ENCODE measurements at regions not wholly inside any gene's neighbourhood (a gene's known extent, or its start where the extent isn't known, plus 50 kb on each side); places are given as distances from the start of the nearest gene placed in this dataset.

DNA sequence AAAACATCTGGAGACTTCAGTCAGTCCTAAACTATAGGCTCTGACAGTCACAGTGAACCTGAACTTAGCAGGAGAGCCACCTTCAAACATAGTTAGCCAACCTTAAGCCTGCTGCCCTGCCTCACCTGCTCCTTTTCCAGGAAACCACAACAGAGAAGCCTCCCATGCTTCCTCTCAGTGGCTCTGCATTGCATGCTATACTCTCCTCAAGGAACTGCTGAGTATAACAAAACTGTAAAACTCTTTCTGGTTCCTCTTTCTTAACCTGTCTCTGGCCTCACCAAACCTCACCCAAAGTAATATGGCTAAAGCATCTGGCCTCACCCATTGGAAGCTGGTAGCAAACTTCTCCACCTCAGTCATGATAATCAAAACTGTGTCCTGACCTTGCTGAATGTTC is 122.1 kb downstream of the ANKRD50 start:
- Histone ChIP-seq H3K4me2 (ENCODE audit: low read length) (no peak overlapping the region), H2AFZ (ENCODE audit: low read length) (no peak overlapping the region), H3K27me3 (ENCODE audit: insufficient read depth, low read length) (no peaks in the 10 kb centered on the region)

DNA sequence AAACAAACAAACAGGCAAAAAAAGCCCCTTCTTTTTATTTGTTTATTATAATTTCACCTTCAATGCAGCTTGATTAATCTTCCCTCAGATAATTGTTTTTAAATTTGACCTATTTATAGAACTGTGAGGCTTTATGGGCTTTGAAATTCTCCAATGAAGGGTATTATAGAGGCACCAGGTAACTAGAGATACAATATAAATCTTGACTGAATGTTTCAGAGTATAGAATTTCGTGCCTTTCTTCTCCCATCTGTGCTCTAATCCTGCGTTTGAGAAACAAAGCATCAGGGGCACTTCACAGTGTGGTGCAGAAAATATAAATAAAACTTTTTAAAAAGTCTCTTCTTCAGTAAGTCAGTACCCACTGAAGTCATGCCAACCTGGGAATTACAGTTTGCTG is 120.9 kb downstream of the ANKRD50 start:
- Histone ChIP-seq H3K4me1 (ENCODE audit: insufficient read depth, low read length, severe bottlenecking) (no peaks in the 10 kb centered on the region), H4K20me1 (ENCODE audit: insufficient read depth, low read length) (no peaks in the 10 kb centered on the region), H3K4me3 (ENCODE audit: low read depth, low read length, poor library complexity, severe bottlenecking) (no peak overlapping the region), H3K9ac (ENCODE audit: low read length) (no peak overlapping the region), H3K9me2 (ENCODE audit: low read depth, low read length) (no peaks in the 10 kb centered on the region), H3F3A (ENCODE audit: insufficient read depth, low read length) (no peaks in the 10 kb centered on the region), H3K79me2 (ENCODE audit: insufficient read depth, low read length) (no peaks in the 10 kb centered on the region), H2AFZ (ENCODE audit: low read length) (no peak overlapping the region), H3K27me3 (ENCODE audit: insufficient read depth, low read length) (no peaks in the 10 kb centered on the region), H3K27ac (ENCODE audit: low read depth, low read length, poor library complexity, severe bottlenecking) (no peak overlapping the region), H3K4me2 (ENCODE audit: low read length) (no peak overlapping the region), H3K36me3 (ENCODE audit: insufficient read depth, low read length) (no peaks in the 10 kb centered on the region), H3K9me3 (ENCODE audit: low read length) (no peaks in the 10 kb centered on the region)
- TF ChIP-seq, protein P1, sequence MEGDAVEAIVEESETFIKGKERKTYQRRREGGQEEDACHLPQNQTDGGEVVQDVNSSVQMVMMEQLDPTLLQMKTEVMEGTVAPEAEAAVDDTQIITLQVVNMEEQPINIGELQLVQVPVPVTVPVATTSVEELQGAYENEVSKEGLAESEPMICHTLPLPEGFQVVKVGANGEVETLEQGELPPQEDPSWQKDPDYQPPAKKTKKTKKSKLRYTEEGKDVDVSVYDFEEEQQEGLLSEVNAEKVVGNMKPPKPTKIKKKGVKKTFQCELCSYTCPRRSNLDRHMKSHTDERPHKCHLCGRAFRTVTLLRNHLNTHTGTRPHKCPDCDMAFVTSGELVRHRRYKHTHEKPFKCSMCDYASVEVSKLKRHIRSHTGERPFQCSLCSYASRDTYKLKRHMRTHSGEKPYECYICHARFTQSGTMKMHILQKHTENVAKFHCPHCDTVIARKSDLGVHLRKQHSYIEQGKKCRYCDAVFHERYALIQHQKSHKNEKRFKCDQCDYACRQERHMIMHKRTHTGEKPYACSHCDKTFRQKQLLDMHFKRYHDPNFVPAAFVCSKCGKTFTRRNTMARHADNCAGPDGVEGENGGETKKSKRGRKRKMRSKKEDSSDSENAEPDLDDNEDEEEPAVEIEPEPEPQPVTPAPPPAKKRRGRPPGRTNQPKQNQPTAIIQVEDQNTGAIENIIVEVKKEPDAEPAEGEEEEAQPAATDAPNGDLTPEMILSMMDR (IDR thresholded peaks at IDR 0.05; ENCODE audit: low read length) = no peak
- no peak for TF ChIP-seq EZH2 (IDR thresholded peaks at IDR 0.05; ENCODE audit: borderline replicate concordance, low read length)

More for the DNA sequence above, 122.1 kb downstream of the ANKRD50 start:
- Histone ChIP-seq H3F3A (ENCODE audit: insufficient read depth, low read length) (no peaks in the 10 kb centered on the region), H3K36me3 (ENCODE audit: insufficient read depth, low read length) (no peaks in the 10 kb centered on the region), H3K9ac (ENCODE audit: low read length) (no peak overlapping the region), H3K4me3 (ENCODE audit: low read depth, low read length, poor library complexity, severe bottlenecking) (no peak overlapping the region), H3K27ac (ENCODE audit: low read depth, low read length, poor library complexity, severe bottlenecking) (no peak overlapping the region), H3K9me2 (ENCODE audit: low read depth, low read length) (no peaks in the 10 kb centered on the region), H4K20me1 (ENCODE audit: insufficient read depth, low read length) (no peaks in the 10 kb centered on the region), H3K4me1 (ENCODE audit: insufficient read depth, low read length, severe bottlenecking) (no peaks in the 10 kb centered on the region), H3K9me3 (ENCODE audit: low read length) (no peaks in the 10 kb centered on the region), H3K79me2 (ENCODE audit: insufficient read depth, low read length) (no peaks in the 10 kb centered on the region)
- no peak for TF ChIP-seq EZH2 (IDR thresholded peaks at IDR 0.05; ENCODE audit: borderline replicate concordance, low read length)
- TF ChIP-seq, protein P1 (IDR thresholded peaks at IDR 0.05; ENCODE audit: low read length) = no peak

DNA sequence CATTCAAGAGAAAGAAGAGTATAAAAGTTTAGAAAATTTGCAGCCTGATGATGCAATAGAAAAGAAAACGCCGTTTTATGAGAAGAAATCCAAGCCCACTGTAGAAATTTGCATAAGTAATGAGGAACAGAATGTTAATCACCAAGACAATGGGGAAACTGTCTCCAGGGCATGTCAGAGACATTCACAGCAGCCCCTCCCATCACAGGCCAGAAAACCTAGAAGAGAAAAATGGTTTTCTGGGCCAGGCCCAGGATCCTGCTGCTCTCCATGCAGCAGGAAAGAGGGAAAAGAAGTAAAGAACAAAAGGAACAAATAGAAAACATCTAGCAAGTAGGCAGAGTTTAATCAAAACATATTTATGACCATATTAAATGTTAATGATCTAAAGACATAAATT is 119.0 kb downstream of the ANKRD50 start:
- Histone ChIP-seq H3K27me3 (ENCODE audit: insufficient read depth, low read length) (no peaks in the 10 kb centered on the region), H3K79me2 (ENCODE audit: insufficient read depth, low read length) (no peaks in the 10 kb centered on the region), H4K20me1 (ENCODE audit: insufficient read depth, low read length) (no peaks in the 10 kb centered on the region), H2AFZ (ENCODE audit: low read length) (no peak overlapping the region), H3K4me1 (ENCODE audit: insufficient read depth, low read length, severe bottlenecking) (no peaks in the 10 kb centered on the region), H3K4me2 (ENCODE audit: low read length) (no peak overlapping the region), H3K4me3 (ENCODE audit: low read depth, low read length, poor library complexity, severe bottlenecking) (no peak overlapping the region), H3K9me3 (ENCODE audit: low read length) (no peaks in the 10 kb centered on the region), H3F3A (ENCODE audit: insufficient read depth, low read length) (no peaks in the 10 kb centered on the region), H3K27ac (ENCODE audit: low read depth, low read length, poor library complexity, severe bottlenecking) (no peak overlapping the region), H3K36me3 (ENCODE audit: insufficient read depth, low read length) (no peaks in the 10 kb centered on the region), H3K9ac (ENCODE audit: low read length) (no peak overlapping the region), H3K9me2 (ENCODE audit: low read depth, low read length) (no peaks in the 10 kb centered on the region)
- TF ChIP-seq, protein P1 (IDR thresholded peaks at IDR 0.05; ENCODE audit: low read length) = no peak
- no peak for TF ChIP-seq EZH2 (IDR thresholded peaks at IDR 0.05; ENCODE audit: borderline replicate concordance, low read length)
